ENCODE measurements at regions not wholly inside any gene's neighbourhood (a gene's known extent, or its start where the extent isn't known, plus 50 kb on each side); places are given as distances from the start of the nearest gene placed in this dataset.

DNA sequence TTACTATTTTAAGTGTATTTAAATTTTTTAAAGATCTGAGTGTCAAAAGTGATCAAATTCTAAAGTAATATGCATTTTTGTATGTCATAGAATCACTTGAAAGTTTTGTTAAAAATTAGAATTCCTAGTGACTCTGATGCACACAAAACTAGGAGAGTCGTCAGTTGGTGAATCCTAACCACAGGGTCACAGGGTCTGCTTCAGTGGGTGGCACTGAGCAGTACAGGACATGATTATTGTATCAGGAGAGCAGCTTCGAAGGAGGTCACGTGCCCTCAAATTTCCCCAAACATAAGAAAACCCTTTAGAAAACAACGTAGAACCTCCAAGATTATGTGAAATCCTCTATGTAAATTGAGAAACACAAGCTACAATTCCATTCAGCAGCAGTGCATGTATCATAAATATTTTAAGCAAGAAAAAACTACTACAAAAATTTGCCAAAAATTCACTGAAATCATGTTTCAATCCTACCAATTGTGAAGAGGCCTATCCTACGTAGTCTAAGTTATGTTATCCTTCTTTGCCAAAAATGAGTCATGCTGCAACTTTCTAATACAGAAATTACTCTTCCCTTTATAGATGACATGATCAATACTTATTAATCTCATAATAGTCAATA is 323.6 kb downstream of the AASDHPPT start:
- peaks cover 9% of the 10 kb centered on the region for H3K9me3 ChIP-seq
- ATAC-seq, result no peak
- intact Hi-C loops (cut with DNase I, micrococcal nuclease), result no loop called here

DNA sequence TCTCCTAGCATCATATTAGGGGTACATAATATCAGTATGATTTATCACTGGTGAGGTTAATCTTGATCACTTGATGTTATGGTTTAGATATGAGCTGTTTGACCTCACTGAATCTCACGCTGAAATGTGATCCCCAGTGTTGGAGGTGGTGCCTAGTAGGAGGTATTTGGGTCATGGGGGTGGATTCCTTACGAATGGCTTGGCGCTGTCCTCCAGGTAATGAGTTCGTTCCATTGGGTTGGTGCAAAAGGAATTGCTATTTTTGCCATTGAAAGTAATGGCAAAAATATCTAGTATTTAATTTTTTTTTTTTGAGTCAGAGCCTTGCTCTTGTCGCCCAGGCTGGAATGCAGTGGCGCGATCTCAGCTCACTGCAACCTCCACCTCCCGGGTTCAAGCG is 326.3 kb downstream of the AASDHPPT start:
- Histone ChIP-seq H3K36me3 (ENCODE audit: low read depth) (no peaks in the 10 kb centered on the region), H3K4me3 (no peak overlapping the region), H3K4me1 (ENCODE audit: low read depth) (no peaks in the 10 kb centered on the region), H3K9me3 (peaks cover 8% of the 10 kb centered on the region)
- no peak for ATAC-seq
- DNase-seq, result no peak
- TF ChIP-seq, protein P1, sequence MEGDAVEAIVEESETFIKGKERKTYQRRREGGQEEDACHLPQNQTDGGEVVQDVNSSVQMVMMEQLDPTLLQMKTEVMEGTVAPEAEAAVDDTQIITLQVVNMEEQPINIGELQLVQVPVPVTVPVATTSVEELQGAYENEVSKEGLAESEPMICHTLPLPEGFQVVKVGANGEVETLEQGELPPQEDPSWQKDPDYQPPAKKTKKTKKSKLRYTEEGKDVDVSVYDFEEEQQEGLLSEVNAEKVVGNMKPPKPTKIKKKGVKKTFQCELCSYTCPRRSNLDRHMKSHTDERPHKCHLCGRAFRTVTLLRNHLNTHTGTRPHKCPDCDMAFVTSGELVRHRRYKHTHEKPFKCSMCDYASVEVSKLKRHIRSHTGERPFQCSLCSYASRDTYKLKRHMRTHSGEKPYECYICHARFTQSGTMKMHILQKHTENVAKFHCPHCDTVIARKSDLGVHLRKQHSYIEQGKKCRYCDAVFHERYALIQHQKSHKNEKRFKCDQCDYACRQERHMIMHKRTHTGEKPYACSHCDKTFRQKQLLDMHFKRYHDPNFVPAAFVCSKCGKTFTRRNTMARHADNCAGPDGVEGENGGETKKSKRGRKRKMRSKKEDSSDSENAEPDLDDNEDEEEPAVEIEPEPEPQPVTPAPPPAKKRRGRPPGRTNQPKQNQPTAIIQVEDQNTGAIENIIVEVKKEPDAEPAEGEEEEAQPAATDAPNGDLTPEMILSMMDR (IDR thresholded peaks at IDR 0.05), result no peak
- intact Hi-C loops (cut with DNase I, micrococcal nuclease), result no loop called here

More for the DNA sequence above, 323.6 kb downstream of the AASDHPPT start:
- Histone ChIP-seq H3K4me3 (no peak overlapping the region), H3K36me3 (ENCODE audit: low read depth) (no peaks in the 10 kb centered on the region), H3K4me1 (ENCODE audit: low read depth) (no peaks in the 10 kb centered on the region)
- no peak for DNase-seq
- TF ChIP-seq, protein P1 (IDR thresholded peaks at IDR 0.05), result no peak

DNA sequence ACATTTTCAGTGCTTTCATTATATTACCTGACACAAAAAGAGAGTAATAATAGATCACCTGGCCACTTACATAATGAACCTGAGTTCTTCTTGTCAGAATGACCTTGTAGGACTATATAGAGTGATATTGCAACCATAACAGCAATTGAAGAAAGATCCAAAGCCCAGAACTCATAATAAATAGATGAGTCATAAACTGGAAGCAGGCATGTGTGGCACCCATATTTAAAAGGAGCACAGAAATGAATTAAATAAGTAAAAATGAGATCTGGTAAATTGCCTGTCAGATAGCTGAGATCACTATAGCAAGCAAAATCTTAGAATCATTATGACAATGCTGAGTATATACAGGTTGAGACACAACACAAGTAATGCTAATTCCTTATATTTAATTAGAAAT is 331.8 kb downstream of the AASDHPPT start:
- no peaks in the 10 kb centered on the region for H3K36me3 ChIP-seq (ENCODE audit: low read depth)
- DNase-seq (no peak), ATAC-seq (no peak)
- TF ChIP-seq, protein P1 (IDR thresholded peaks at IDR 0.05), result no peak
- no peaks in the 10 kb centered on the region for H3K4me1 ChIP-seq (ENCODE audit: low read depth)
- no peak overlapping the region for H3K4me3 ChIP-seq
- intact Hi-C loops (cut with DNase I, micrococcal nuclease), result no loop called here
- H3K9me3 ChIP-seq, result peaks cover 4% of the 10 kb centered on the region

DNA sequence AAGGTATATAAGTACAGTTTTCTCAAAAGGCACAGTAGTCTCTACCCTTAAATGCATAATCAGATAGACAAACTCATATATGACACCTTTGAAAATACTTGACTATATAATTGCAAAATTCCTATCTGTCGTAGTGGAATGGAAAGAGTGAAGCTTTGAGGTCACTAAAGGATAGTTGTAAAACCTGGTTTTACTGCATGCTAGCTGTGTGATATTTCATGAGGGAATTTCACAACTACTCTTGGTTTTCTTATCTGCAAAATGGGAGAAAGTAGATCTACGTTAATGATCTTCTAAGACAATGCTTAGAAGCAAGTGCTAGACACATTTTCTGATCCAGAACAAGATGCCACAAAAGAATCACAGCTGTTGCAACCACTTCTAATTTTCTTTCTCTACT is 332.2 kb downstream of the AASDHPPT start:
- ATAC-seq, result no peak
- H3K36me3 ChIP-seq (ENCODE audit: low read depth), result no peaks in the 10 kb centered on the region
- peaks cover 4% of the 10 kb centered on the region for H3K9me3 ChIP-seq
- DNase-seq, result no peak
- no peaks in the 10 kb centered on the region for H3K4me1 ChIP-seq (ENCODE audit: low read depth)
- TF ChIP-seq, protein P1 (IDR thresholded peaks at IDR 0.05), result no peak
- H3K4me3 ChIP-seq, result no peak overlapping the region
- intact Hi-C loops (cut with DNase I, micrococcal nuclease), result no loop called here

DNA sequence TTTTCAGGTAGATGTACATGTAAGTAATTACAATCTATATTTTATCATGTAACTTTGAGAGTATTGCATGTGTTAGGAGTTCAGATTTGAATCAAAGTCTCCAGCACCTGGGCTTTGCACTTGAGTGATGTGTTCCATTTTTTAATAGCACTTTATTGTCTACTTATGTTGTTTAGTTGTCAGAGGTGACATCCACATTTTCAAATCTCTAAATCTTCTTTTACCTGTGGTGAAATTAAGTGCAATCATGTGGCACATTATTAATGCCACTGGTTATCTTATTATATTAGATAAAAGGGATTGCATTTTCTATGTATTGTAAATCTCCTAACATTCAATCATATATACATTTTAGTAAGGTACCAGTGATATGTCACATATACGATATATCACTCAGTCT is 333.4 kb downstream of the AASDHPPT start:
- Histone ChIP-seq H3K9me3 (peaks cover 4% of the 10 kb centered on the region), H3K4me1 (ENCODE audit: low read depth) (no peaks in the 10 kb centered on the region), H3K4me3 (no peak overlapping the region), H3K36me3 (ENCODE audit: low read depth) (no peaks in the 10 kb centered on the region)
- TF ChIP-seq, protein P1 (IDR thresholded peaks at IDR 0.05), result no peak
- ATAC-seq (no peak), DNase-seq (no peak)
- intact Hi-C loops (cut with DNase I, micrococcal nuclease), result no loop called here

DNA sequence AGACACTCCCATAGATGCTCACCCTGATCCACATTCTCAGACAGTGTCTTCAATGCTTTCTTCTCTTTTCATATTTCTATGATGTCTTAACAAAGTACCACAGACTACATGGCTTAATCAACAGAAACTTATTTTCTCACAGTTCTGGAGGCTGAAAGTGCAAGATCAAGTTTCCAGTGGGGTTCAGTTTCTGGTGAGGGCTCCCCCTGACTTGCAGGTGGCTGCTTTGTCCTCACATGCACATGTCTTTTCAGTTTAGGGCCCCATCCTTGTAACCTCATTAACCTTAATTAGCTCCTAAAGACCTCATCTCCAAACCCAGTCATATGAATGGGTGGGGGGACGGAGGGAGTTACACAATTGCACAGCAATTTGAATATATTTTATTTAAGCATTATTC is 335.8 kb downstream of the AASDHPPT start:
- Histone ChIP-seq H3K4me3 (no peak overlapping the region), H3K9me3 (peaks cover 5% of the 10 kb centered on the region), H3K36me3 (ENCODE audit: low read depth) (no peaks in the 10 kb centered on the region), H3K4me1 (ENCODE audit: low read depth) (no peaks in the 10 kb centered on the region)
- intact Hi-C loops (cut with DNase I, micrococcal nuclease), result no loop called here
- ATAC-seq, result no peak
- TF ChIP-seq, protein P1 (IDR thresholded peaks at IDR 0.05), result no peak
- no peak for DNase-seq

Data from mucosa of descending colon (tissue), 3 donors.